Lung (tissue), 11 donors: ENCODE measurements at regions not wholly inside any gene's neighbourhood (a gene's known extent, or its start where the extent isn't known, plus 50 kb on each side); places are given as distances from the start of the nearest gene placed in this dataset.

Experiments used
- ATAC-seq: fragments of 200-7000 bp; cut with Tn5 transposase; one replicate; pipeline ENCODE4 v1.9.1; 2020; ENCODE audit warnings: moderate number of reproducible peaks; ENCODE audit not compliant: insufficient read depth, low FRiP score
- DNase-seq, 3 donors: peaks; one replicate each; pipeline ENCODE4 v3.0.0-alpha.2; 2013 to 2017
- H3K27ac ChIP-seq, 2 donors: one replicate each; pipeline ENCODE4 v1.5.1; 2013; ENCODE audit warnings: mild to moderate bottlenecking in 2 of 2, moderate library complexity in 2 of 2, control low read depth in 1 of 2, inconsistent platforms in 1 of 2, low read depth in 1 of 2, low read length in 1 of 2
- H3K27me3 ChIP-seq, 3 donors: one replicate each; pipeline ENCODE4 v1.5.1; 2013; ENCODE audit warnings: low read length in 2 of 3; ENCODE audit not compliant: control insufficient read depth in 3 of 3, insufficient read depth in 3 of 3
- H3K36me3 ChIP-seq, 4 donors: one replicate each; pipeline ENCODE4 v1.5.1; 2013; ENCODE audit warnings: low read length in 4 of 4, mild to moderate bottlenecking in 1 of 4, moderate library complexity in 1 of 4; ENCODE audit not compliant: control insufficient read depth in 4 of 4, insufficient read depth in 4 of 4
- H3K4me1 ChIP-seq, 5 donors: one replicate each; pipeline ENCODE4 v1.5.1; 2013; ENCODE audit warnings: low read length in 5 of 5, mild to moderate bottlenecking in 2 of 5, moderate library complexity in 1 of 5; ENCODE audit not compliant: control insufficient read depth in 5 of 5, insufficient read depth in 5 of 5
- H3K4me3 ChIP-seq: one replicate; pipeline ENCODE4 v1.5.1; 2013; ENCODE audit warnings: mild to moderate bottlenecking, control low read depth, moderate library complexity
- H3K9ac ChIP-seq, 2 donors: one replicate each; pipeline ENCODE4 v1.5.1; 2013; ENCODE audit warnings: low read length in 2 of 2, control low read depth in 1 of 2; ENCODE audit not compliant: insufficient read depth in 1 of 2
- H3K9me3 ChIP-seq, 4 donors: one replicate each; pipeline ENCODE4 v1.5.1; 2013; ENCODE audit warnings: low read length in 3 of 4, mild to moderate bottlenecking in 1 of 4, moderate library complexity in 1 of 4; ENCODE audit not compliant: control insufficient read depth in 4 of 4, insufficient read depth in 3 of 4
- CTCF ChIP-seq: IDR thresholded peaks from 2 replicates; pipeline ENCODE4 v1.5.1; 2012; ENCODE audit warnings: mild to moderate bottlenecking; ENCODE audit errors: control extremely low read depth, extremely low read depth
- WGBS, 2 donors: extraction: QIAGEN DNeasy Blood & Tissue Kit; methylation state at CpG; one replicate each; pipeline ENCODE4 v1.1.7; 2013; 5-methylcytosine and 5-hydroxymethylcytosine counted together
- donor health status: control.
- donor health status: control.
- donor health status: Bipolar disorder and iron deficiency.
- donor health status: healthy.
- donor health status: DM: yes; HTN: yes; CAD: no.

DNA sequence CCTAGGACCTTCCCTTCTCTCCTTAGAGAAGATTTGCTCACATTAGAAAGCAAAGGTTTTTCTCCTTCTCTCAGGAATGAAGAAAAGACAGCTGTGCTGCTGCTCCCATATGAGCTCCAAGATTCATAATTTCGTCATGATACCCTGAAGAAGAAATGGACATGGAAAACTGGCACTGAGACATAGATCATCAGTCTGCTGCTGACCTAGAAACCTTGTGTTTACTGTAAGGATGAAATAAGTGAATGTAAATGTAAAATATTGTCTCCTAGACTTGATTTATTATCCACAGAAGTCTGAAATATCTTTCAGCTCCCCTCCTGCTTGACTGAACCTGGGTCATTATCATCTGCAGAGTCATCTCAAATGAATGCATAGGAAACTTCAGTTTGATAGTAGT, 77.9 kb downstream of the ZC3H11B start:
- TF ChIP-seq CTCF = no peak
- DNase-seq (no peak), ATAC-seq (no peak)
- Histone ChIP-seq H3K9ac (no peak overlapping the region), H3K4me3 (no peak overlapping the region), H3K36me3 (no peaks in the 10 kb centered on the region), H3K27me3 (no peaks in the 10 kb centered on the region), H3K4me1 (peaks cover 0 to 24% (median 4%) of the 10 kb centered on the region in 5 donors), H3K9me3 (no peaks in the 10 kb centered on the region), H3K27ac (no peak overlapping the region)
- 74 to 80% methylated on average over 1 of the region's 1 CpG for WGBS, 2 donors

DNA sequence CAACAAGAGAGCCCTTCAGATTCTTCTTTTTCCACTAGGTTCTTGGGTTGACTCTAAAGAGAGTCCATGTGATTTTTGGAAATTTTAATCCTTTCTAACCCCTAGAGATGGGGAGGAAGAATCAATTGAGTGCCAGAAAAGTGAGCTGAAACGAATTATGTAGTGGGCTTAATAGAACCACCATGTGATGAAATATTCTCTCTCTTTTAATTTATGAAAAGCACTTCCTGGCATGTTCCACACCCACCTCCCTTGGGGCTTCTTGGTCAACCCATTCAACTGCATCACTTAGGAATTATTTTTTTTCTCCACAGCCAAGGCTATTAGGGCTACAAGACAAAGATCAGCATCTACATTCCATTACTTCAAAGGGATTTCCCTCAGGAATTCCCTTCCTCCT, 79.6 kb downstream of the ZC3H11B start:
- ATAC-seq (no peak), DNase-seq (no peak)
- Histone ChIP-seq H3K27ac (no peak overlapping the region), H3K36me3 (no peaks in the 10 kb centered on the region), H3K4me3 (no peak overlapping the region), H3K9ac (no peak overlapping the region), H3K9me3 (no peaks in the 10 kb centered on the region), H3K27me3 (no peaks in the 10 kb centered on the region), H3K4me1 (peaks cover 0 to 16% (median 0%) of the 10 kb centered on the region in 5 donors)
- WGBS, 2 donors = 51 to 76% methylated on average over 1 of the region's 1 CpG
- TF ChIP-seq CTCF = no peak

DNA sequence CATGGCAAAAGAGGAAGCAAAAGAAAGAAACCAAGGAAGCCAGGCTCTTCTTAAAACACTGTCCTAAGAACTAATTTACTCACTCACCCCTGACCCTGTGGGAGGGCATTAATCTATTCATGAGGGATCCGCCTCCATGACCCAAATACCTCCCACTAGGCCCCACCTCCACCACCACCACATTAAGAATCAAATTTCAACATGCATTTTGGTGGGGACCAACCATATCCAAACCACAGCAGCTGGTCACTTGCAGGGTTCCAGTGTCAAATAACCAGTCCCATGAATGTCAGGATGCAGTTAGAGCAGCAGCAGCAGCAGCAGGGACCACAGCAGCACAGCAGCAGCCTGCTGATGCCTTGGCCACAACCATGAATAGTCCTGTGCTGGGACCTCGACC, 83.8 kb downstream of the ZC3H11B start:
- no peaks in the 10 kb centered on the region for H3K36me3 ChIP-seq
- H3K9me3 ChIP-seq = no peaks in the 10 kb centered on the region
- peaks cover 0 to 7% (median 0%) of the 10 kb centered on the region in 5 donors for H3K4me1 ChIP-seq
- no peak overlapping the region for H3K27ac ChIP-seq
- H3K27me3 ChIP-seq = no peaks in the 10 kb centered on the region
- no peak for TF ChIP-seq CTCF
- no peak overlapping the region for H3K9ac ChIP-seq
- no peak overlapping the region for H3K4me3 ChIP-seq
- DNase-seq (no peak), ATAC-seq (no peak)
- WGBS, 2 donors = 64 to 71% methylated on average over 2 of the region's 2 CpGs

DNA sequence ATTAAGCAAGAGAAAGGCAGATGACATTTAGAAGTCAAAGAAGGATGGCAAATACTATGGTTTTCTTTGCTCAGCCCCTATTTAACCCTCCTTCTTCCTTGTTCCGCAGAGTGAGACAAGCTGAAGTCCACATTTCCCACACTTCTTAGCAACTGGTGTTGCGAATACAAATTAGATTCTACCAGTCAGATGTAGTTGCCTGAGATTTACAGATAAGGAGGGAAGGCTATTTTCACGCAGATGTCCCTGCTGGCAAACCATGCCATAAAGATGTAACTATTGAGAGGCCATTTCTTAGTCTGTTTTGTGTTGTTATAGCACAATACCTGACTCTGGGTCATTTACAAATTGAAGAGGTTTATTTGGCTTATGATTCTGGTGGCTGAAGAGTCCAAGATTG, 84.3 kb downstream of the ZC3H11B start:
- Histone ChIP-seq H3K36me3 (no peaks in the 10 kb centered on the region), H3K9me3 (no peaks in the 10 kb centered on the region), H3K9ac (no peak overlapping the region), H3K27ac (no peak overlapping the region), H3K4me3 (no peak overlapping the region), H3K4me1 (peaks cover 0 to 7% (median 0%) of the 10 kb centered on the region in 5 donors), H3K27me3 (no peaks in the 10 kb centered on the region)
- 93 to 98% methylated on average over 3 of the region's 3 CpGs for WGBS, 2 donors
- ATAC-seq (no peak), DNase-seq (no peak)
- TF ChIP-seq CTCF = no peak
